ENCODE measurements at regions not wholly inside any gene's neighbourhood (a gene's known extent, or its start where the extent isn't known, plus 50 kb on each side); places are given as distances from the start of the nearest gene placed in this dataset.
"Not testable (repeated sequence)": the region's sequence is repeated elsewhere in the genome, so short reads cannot be mapped to it uniquely, and the experiment has no call there.

DNA sequence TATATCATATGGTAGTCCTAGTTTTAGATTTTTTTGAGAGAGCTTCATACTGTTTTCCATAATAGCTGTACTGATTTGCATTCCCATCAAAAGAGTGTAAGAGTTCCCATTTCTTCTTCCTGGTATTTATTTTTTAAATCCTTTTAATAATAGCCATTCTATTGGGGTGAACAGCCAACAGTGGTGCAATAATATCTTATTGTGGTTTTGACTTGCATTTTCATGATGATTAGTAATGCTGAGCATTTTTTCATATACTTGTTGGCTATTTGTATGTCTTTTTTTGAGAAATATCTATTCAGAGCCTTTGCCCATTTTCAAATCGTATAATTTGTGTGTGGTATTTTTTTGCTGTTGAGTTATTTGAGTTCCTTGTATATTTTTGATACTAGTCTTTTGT is 167.4 kb downstream of the FZD1 start:
- DNase-seq, result no peak
- H3K36me3 Mint-ChIP-seq (ENCODE audit: low read depth), result no peaks in the 10 kb centered on the region
- TF ChIP-seq, protein P1, sequence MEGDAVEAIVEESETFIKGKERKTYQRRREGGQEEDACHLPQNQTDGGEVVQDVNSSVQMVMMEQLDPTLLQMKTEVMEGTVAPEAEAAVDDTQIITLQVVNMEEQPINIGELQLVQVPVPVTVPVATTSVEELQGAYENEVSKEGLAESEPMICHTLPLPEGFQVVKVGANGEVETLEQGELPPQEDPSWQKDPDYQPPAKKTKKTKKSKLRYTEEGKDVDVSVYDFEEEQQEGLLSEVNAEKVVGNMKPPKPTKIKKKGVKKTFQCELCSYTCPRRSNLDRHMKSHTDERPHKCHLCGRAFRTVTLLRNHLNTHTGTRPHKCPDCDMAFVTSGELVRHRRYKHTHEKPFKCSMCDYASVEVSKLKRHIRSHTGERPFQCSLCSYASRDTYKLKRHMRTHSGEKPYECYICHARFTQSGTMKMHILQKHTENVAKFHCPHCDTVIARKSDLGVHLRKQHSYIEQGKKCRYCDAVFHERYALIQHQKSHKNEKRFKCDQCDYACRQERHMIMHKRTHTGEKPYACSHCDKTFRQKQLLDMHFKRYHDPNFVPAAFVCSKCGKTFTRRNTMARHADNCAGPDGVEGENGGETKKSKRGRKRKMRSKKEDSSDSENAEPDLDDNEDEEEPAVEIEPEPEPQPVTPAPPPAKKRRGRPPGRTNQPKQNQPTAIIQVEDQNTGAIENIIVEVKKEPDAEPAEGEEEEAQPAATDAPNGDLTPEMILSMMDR (IDR thresholded peaks at IDR 0.05), result no peak
- intact Hi-C loops (cut with micrococcal nuclease), result no loop called here
- no peaks in the 10 kb centered on the region for H3K4me1 Mint-ChIP-seq
- ChIA-PET CTCF (no interaction called here), POLR2A (no interaction called here)
- no peak overlapping the region for H3K27ac Mint-ChIP-seq
- ATAC-seq (ENCODE audit: low read depth), result no peak
- peaks cover 7% of the 10 kb centered on the region for H3K9me3 Mint-ChIP-seq
- H3K27me3 Mint-ChIP-seq, result no peaks in the 10 kb centered on the region
- no peak overlapping the region for H3K4me3 Mint-ChIP-seq

DNA sequence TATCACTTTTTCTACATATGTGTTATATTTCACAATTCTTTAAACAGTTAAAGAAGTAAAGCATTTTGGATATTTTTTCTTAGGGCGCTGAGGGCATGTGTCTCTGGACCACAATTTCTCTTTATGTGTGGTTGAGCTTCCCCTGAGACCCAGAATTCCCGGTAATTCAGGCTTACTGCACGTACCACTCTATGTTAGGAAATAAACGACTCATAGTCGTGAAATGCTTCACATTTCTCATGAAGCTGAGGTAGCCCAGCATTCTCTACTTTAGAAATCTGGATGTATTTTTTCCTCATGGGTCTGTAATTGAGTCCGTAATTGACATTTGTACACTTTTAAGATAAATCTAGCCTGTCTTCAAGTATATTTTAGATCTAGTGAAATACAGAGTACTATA is 170.6 kb downstream of the FZD1 start:
- ATAC-seq (ENCODE audit: low read depth), result no peak
- Mint-ChIP-seq H3K4me3 (no peak overlapping the region), H3K27me3 (no peaks in the 10 kb centered on the region), H3K9me3 (peaks cover 9% of the 10 kb centered on the region), H3K4me1 (no peaks in the 10 kb centered on the region), H3K27ac (no peak overlapping the region), H3K36me3 (ENCODE audit: low read depth) (no peaks in the 10 kb centered on the region)
- intact Hi-C loops (cut with micrococcal nuclease), result no loop called here
- ChIA-PET POLR2A (no interaction called here), CTCF (no interaction called here)
- TF ChIP-seq, protein P1 (IDR thresholded peaks at IDR 0.05), result no peak
- DNase-seq, result no peak

DNA sequence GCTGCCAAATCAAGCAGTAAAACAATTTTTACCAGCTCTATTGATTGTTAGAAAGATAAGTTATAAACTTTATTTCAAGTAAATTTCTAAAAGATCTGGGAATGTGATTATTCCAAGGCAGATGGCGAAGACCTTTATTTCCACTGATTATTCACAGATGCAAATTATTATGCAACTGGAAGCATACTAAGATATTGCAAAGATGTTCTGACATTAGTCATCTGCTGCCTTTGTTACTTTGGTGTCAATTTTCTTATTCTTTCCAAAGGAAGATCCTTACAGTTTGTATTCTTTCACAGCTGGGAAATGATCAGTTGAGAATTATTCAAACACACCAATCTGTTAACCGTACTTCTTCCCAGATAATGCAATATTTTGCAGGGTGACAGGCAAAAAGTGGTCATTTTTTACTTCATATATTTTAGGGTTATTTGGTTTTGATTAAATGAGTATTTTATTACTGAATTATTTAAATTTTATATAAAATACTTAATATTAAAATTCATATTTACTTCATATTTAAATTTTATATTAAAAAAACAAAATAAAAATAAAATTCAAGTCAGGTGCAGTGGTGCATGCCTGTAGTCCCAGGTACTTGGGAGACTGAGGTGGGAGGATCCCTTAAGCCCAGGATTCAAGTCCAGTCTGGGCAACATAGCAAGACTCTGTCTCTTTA is 171.3 kb downstream of the FZD1 start:
- no peaks in the 10 kb centered on the region for H3K4me1 Mint-ChIP-seq
- H3K27me3 Mint-ChIP-seq, result no peaks in the 10 kb centered on the region
- H3K9me3 Mint-ChIP-seq, result peaks cover 11% of the 10 kb centered on the region
- DNase-seq, result no peak
- intact Hi-C loops (cut with micrococcal nuclease), result no loop called here
- no peaks in the 10 kb centered on the region for H3K36me3 Mint-ChIP-seq (ENCODE audit: low read depth)
- ATAC-seq (ENCODE audit: low read depth), result no peak
- TF ChIP-seq, protein P1 (IDR thresholded peaks at IDR 0.05), result no peak
- H3K4me3 Mint-ChIP-seq, result no peak overlapping the region
- ChIA-PET POLR2A (no interaction called here), CTCF (no interaction called here)
- no peak overlapping the region for H3K27ac Mint-ChIP-seq

DNA sequence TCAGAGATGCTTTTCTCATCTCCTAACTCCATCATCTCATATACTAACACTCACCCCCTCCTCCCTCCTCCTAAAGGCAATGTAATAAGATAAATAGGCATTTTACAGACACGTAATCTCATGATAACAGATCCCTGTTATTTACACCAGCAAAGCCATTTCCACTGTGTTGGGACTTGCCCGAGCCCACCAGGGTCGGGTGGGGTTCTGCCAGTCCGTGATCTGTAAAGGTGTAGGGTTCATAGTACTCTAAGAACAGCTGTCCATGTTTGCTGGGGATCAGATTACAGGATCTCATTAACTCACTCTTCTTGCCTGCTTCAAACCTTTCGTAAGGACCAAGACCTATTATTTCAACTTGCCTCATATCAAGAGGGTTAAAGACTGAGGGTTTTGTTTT is 172.4 kb downstream of the FZD1 start:
- peaks cover 9% of the 10 kb centered on the region for H3K9me3 Mint-ChIP-seq
- ChIA-PET POLR2A (no interaction called here), CTCF (no interaction called here)
- ATAC-seq (ENCODE audit: low read depth), result no peak
- no peak overlapping the region for H3K27ac Mint-ChIP-seq
- no peaks in the 10 kb centered on the region for H3K4me1 Mint-ChIP-seq
- TF ChIP-seq, protein P1 (IDR thresholded peaks at IDR 0.05), result no peak
- no peaks in the 10 kb centered on the region for H3K27me3 Mint-ChIP-seq
- H3K36me3 Mint-ChIP-seq (ENCODE audit: low read depth), result no peaks in the 10 kb centered on the region
- H3K4me3 Mint-ChIP-seq, result no peak overlapping the region
- intact Hi-C loops (cut with micrococcal nuclease), result no loop called here
- DNase-seq, result no peak

DNA sequence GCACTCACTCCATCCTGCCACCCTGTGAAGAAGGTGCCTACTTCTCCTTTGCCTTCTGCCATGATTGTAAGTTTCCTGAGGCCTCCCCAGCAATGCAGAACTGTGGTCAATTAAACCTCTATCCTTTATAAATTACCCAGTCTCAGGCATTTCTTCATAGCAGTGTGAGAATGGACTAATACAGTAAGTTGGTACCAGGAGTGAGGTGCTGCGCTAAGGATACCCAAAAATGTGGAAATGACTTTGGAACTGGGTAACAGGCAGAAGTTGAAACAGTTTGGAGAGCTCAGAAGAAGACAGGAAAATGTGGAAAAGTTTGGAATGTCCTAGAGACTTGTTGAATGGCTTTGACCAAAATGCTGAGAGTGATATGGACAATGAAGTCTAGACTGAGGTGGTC is 176.0 kb downstream of the FZD1 start:
- H3K4me1 Mint-ChIP-seq; H3K27me3 Mint-ChIP-seq; CTCF ChIA-PET; ATAC-seq (ENCODE audit: low read depth); H3K9me3 Mint-ChIP-seq; H3K27ac Mint-ChIP-seq; POLR2A ChIA-PET; DNase-seq; H3K36me3 Mint-ChIP-seq (ENCODE audit: low read depth); H3K4me3 Mint-ChIP-seq; intact Hi-C loops (cut with micrococcal nuclease): not testable (repeated sequence)

DNA sequence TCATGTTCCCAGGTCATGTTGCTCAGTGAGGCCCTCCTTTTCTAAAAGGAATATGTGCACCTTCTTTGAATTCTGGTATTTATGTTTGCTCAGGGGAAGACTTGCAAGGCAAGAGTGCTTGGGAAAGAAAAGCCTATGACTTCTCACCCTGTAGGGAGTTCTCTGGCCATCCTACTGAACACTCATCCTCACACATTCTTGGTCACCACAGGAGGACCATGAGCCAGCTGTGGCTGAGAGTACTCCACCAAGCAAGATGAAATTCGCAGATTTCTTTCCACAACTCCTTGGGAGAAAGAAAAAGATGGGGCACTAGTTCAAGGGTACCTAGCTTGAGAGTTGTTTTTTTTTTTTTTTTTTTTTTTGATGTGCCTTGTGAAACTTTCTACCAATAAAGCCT is 179.6 kb downstream of the FZD1 start:
- Mint-ChIP-seq H3K9me3 (peaks cover 7% of the 10 kb centered on the region), H3K27ac (no peak overlapping the region), H3K4me3 (no peak overlapping the region), H3K27me3 (no peaks in the 10 kb centered on the region), H3K4me1 (no peaks in the 10 kb centered on the region), H3K36me3 (ENCODE audit: low read depth) (no peaks in the 10 kb centered on the region)
- intact Hi-C loops (cut with micrococcal nuclease), result no loop called here
- CTCF ChIA-PET, result no interaction called here
- POLR2A ChIA-PET, result no interaction called here
- TF ChIP-seq, protein P1 (IDR thresholded peaks at IDR 0.05), result no peak
- DNase-seq (no peak), ATAC-seq (ENCODE audit: low read depth) (no peak)
